Adrenal gland (tissue), 9 donors: ENCODE measurements at regions not wholly inside any gene's neighbourhood (a gene's known extent, or its start where the extent isn't known, plus 50 kb on each side); places are given as distances from the start of the nearest gene placed in this dataset.
"Not testable (repeated sequence)": the region's sequence is repeated elsewhere in the genome, so short reads cannot be mapped to it uniquely, and the experiment has no call there.

Source experiments
- DNase-seq, 7 donors: peaks; one replicate each; pipeline ENCODE4 v3.0.0-alpha.2; 2019 to 2020
- H3K27ac ChIP-seq, 5 donors: fragments of 200-600 bp; sonication (generic) in 4 of 5; 1 replicate in 3 of 5; 2 replicates in 2 of 5; pipeline versions ENCODE4 v1.5.1 to v1.8.0; 2016 to 2020; ENCODE audit warnings: mild to moderate bottlenecking in 1 of 5
- H3K27me3 ChIP-seq: fragments of 200-600 bp; 2 replicates; pipeline ENCODE4 v1.8.0; 2021
- H3K36me3 ChIP-seq, 2 donors: fragments of 200-600 bp; replicated peaks in 1 of 2; 1 replicate in 1 of 2; 2 replicates in 1 of 2; pipeline versions ENCODE4 v1.5.1 to v1.8.0; 2018 to 2022
- H3K4me1 ChIP-seq, 2 donors: fragments of 200-600 bp; replicated peaks in 1 of 2; 1 replicate in 1 of 2; 2 replicates in 1 of 2; pipeline versions ENCODE4 v1.5.1 to v1.8.0; 2018 to 2021
- H3K4me3 ChIP-seq, 4 donors: fragments of 200-600 bp; sonication (generic) in 3 of 4; one replicate each; pipeline ENCODE4 v1.5.1; 2016 to 2018
- H3K9me3 ChIP-seq, 3 donors: fragments of 200-600 bp; sonication (generic) in 1 of 3; replicated peaks in 1 of 3; 1 replicate in 2 of 3; 2 replicates in 1 of 3; pipeline versions ENCODE4 v1.5.1 to v1.8.0; 2016 to 2021
- CTCF ChIP-seq, 6 experiments: fragments of 450-650 bp in 4 of 6; fragments of 200-600 bp in 2 of 6; sonication (generic) in 1 of 6; IDR thresholded peaks; 1 replicate in 5 of 6; 2 replicates in 1 of 6; pipeline versions ENCODE4 v1.5.1 to v1.8.0; 2016 to 2021; ENCODE audit warnings: antibody characterized with exemption in 6 of 6, mild to moderate bottlenecking in 2 of 6, moderate library complexity in 1 of 6
- POLR2A ChIP-seq, 2 donors: fragments of 450-650 bp; IDR thresholded peaks; one replicate each; pipeline ENCODE4 v1.6.1; 2017; ENCODE audit warnings: antibody characterized with exemption in 2 of 2, mild to moderate bottlenecking in 2 of 2, moderate library complexity in 1 of 2
- WGBS, 4 donors: extraction: QIAGEN DNeasy Blood & Tissue Kit in 2 of 4; methylation state at CpG; one replicate each; pipeline versions ENCODE4 v1.1.5 to v1.1.7; 2013 to 2017; 5-methylcytosine and 5-hydroxymethylcytosine counted together
- intact Hi-C, 2 donors: fragments of 100-400 bp; cut with DNase I; formaldehyde crosslinking; loops; one replicate each; pipeline versions ENCODE4 v1.14.1 to v1.15.0; 2022 to 2023
- donor health status: healthy with polysubstance abuse.
- donor health status: Bipolar disorder and iron deficiency.
- donor health status: DM: yes; HTN: yes; CAD: no.
- donor health status: DM: no; HTN: no; CAD: no.
- donor health status: DM: no; HTN: no; CAD: no.

DNA sequence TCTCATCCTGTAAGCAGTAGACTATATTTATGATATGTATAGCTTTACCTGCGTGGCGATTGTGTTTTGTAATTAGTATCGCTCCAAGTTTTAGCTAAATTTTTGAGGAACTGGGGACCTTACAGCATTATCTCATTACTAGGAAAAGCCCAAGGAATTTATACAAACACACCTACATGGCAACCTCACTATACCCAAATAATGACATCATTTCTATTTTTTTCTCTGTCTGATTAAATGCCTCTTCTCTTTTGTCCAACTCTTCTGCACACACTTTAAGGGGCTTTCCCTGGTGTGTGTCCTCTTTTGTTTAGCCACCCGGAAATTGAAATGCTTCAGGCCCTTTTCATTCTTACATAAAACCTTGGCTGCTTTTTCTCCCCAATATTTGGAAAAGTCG lies 82.9 kb upstream of the EXOC2 start:
- intact Hi-C loops, result no loop called here
- no peaks in the 10 kb centered on the region for H3K27me3 ChIP-seq
- TF ChIP-seq CTCF (IDR thresholded peaks at IDR 0.05) (no peak), POLR2A (IDR thresholded peaks at IDR 0.05) (no peak)

DNA sequence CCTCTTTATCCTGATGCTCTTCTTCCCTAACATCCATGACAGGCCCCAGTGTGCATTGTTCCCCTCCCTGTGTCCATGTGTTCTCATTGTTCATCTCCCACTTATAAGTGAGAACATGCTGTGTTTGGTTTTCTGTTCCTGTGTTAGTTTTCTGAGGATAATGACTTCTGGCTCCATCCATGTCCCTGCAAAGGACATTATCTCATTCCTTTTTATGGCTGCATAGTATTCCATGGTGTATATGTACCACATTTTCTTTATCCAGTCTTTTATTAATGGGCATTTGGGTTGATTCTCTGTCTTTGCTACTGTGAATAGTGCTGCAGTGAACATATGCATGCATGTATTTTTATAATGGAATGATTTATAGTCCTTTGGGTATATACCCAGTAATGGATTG lies 78.7 kb upstream of the EXOC2 start:
- H3K4me3 ChIP-seq, H3K9me3 ChIP-seq, H3K27ac ChIP-seq, intact Hi-C loops, DNase-seq, H3K36me3 ChIP-seq, H3K4me1 ChIP-seq, H3K27me3 ChIP-seq: not testable (repeated sequence)

More for the DNA sequence above, 82.9 kb upstream of the EXOC2 start:
- Histone ChIP-seq H3K4me3 (no peak overlapping the region), H3K27ac (no peak overlapping the region), H3K9me3 (no peaks in the 10 kb centered on the region), H3K4me1 (no peaks in the 10 kb centered on the region), H3K36me3 (no peaks in the 10 kb centered on the region)
- no peak for DNase-seq
- 46 to 83% (median 57%) methylated on average over 5 of the region's 5 CpGs for whole genome bisulfite sequencing, 4 donors

DNA sequence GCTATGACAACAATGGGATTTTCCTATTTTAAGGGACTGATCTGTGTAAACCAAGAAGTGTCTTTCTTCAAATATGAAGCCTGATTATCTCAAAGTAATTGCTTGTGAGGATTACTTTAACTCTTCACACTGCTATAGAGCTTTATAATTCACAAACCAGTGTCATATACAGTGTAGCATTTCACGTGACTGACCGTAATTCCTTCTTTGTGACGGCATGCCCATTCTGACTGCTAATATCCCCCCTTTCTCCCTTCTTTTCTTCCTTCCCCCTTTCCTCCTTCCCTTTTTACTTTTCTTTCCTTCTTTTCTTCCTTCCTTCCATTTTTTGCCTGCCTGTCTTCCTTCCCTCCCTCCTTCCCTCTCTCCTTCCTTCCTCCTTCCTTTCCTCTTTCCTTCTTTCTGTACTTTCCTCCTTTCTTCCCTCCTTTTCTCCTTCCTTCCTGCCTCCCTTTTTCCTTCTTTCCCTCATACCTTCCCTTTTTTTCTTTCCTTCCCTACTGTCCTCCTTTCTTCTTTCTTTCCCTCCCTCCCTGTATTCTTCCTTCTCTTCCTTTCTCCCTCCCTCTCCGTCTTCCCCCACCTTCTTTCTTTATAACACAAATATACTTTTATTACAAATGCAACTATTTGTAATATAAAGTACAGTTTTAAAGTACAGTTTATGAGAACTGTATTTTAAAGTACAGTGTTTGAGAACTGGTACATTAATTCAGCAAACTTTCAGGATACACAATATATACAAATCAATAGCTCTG lies 75.0 kb upstream of the EXOC2 start:
- WGBS, 4 donors, result 77 to 90% (median 83%) methylated on average over 4 of the region's 4 CpGs
- Histone ChIP-seq H3K4me3 (no peak overlapping the region), H3K36me3 (no peaks in the 10 kb centered on the region), H3K27ac (no peak overlapping the region), H3K4me1 (no peaks in the 10 kb centered on the region), H3K27me3 (no peaks in the 10 kb centered on the region), H3K9me3 (no peaks in the 10 kb centered on the region)
- intact Hi-C loops, result no loop called here
- no peak for TF ChIP-seq CTCF (IDR thresholded peaks at IDR 0.05)
- TF ChIP-seq POLR2A (IDR thresholded peaks at IDR 0.05), result no peak
- no peak for DNase-seq

- H3K36me3 ChIP-seq, result no peaks in the 10 kb centered on the region
- H3K27me3 ChIP-seq, result no peaks in the 10 kb centered on the region
- no peaks in the 10 kb centered on the region for H3K9me3 ChIP-seq
- TF ChIP-seq CTCF (IDR thresholded peaks at IDR 0.05) (no peak), POLR2A (IDR thresholded peaks at IDR 0.05) (no peak)
- no peak overlapping the region for H3K27ac ChIP-seq
- 46 to 63% (median 57%) methylated on average over 5 of the region's 5 CpGs for WGBS, 4 donors
- no peaks in the 10 kb centered on the region for H3K4me1 ChIP-seq
- H3K4me3 ChIP-seq, result peak overlapping the region in 1 of 4 donors; percentile 25
- DNase-seq, result no peak
- intact Hi-C loops, result no loop called here
Measured at GRCh38 chr6:766625-767024, 73.7 kb upstream of the EXOC2 start.

GRCh38 chr6:761997-762396 lies 69.1 kb upstream of the EXOC2 start:
- WGBS, 4 donors, result 78 to 83% (median 81%) methylated on average over 13 of the region's 13 CpGs
- H3K27me3 ChIP-seq, result no peaks in the 10 kb centered on the region
- no peak overlapping the region for H3K4me3 ChIP-seq
- intact Hi-C loops, result no loop called here
- no peak for DNase-seq
- no peaks in the 10 kb centered on the region for H3K4me1 ChIP-seq
- no peaks in the 10 kb centered on the region for H3K9me3 ChIP-seq
- no peaks in the 10 kb centered on the region for H3K36me3 ChIP-seq
- no peak overlapping the region for H3K27ac ChIP-seq
- TF ChIP-seq CTCF (IDR thresholded peaks at IDR 0.05), result no peak
- TF ChIP-seq POLR2A (IDR thresholded peaks at IDR 0.05), result no peak
